NB4 (cell line): ENCODE measurements at regions not wholly inside any gene's neighbourhood (a gene's known extent, or its start where the extent isn't known, plus 50 kb on each side); places are given as distances from the start of the nearest gene placed in this dataset.

ENCODE experiments used
- MYC ChIP-seq: IDR thresholded peaks from 2 replicates; pipeline ENCODE4 v1.6.1; 2011; ENCODE audit warnings: low read depth, low read length
- POLR2A ChIP-seq: IDR thresholded peaks from 2 replicates; pipeline ENCODE4 v1.6.1; 2011; ENCODE audit warnings: mild to moderate bottlenecking; ENCODE audit not compliant: insufficient read length; ENCODE audit errors: extremely low read depth
- TF ChIP-seq, protein P1 (sequence below): IDR thresholded peaks from one replicate; pipeline ENCODE4 v1.5.1; 2012; ENCODE audit warnings: low read depth, low read length
- TF ChIP-seq, protein P2 (sequence below): IDR thresholded peaks from 2 replicates; pipeline ENCODE4 v1.6.1; 2011; ENCODE audit warnings: low read depth, low read length

DNA sequence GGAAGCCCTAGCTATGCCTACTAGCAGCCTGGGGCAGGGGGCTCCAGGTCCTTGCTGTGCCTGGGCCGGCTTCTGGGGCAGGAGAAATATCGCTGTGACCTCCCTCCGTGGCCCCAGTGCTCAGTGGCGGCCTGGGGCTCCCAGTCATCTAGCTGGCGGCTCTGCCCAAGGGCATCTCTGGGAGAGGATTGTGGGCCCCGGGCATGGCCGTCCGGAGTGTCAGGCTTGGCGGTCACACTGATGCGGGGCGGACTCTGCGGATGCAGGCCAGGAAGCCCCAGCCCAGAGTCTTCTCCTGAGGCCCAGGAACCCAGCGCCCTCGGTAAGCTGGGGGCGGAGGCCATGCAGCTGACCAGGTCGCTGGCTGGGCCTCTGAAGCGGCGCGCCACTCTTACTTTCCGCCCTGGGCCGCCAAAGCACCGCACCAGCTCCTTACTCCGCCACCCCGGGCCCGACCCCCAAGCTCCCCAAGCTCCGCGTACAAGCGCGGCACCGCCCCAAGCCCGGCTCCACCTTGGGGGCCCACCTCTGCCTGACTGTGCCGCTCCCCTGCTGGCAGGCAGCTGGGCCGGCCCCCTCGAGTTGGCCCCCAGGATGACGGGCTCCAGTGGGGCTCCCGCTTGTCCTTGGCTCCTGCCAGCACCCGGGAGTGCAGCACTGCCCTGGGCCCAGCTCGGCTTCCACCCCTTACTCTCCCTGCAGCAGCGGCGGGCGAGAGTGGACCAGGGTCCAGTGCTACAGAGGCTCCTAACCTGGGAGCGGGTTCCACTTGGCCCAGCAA, 720.0 kb downstream of the PCDH18 start:
- TF ChIP-seq, protein P1, sequence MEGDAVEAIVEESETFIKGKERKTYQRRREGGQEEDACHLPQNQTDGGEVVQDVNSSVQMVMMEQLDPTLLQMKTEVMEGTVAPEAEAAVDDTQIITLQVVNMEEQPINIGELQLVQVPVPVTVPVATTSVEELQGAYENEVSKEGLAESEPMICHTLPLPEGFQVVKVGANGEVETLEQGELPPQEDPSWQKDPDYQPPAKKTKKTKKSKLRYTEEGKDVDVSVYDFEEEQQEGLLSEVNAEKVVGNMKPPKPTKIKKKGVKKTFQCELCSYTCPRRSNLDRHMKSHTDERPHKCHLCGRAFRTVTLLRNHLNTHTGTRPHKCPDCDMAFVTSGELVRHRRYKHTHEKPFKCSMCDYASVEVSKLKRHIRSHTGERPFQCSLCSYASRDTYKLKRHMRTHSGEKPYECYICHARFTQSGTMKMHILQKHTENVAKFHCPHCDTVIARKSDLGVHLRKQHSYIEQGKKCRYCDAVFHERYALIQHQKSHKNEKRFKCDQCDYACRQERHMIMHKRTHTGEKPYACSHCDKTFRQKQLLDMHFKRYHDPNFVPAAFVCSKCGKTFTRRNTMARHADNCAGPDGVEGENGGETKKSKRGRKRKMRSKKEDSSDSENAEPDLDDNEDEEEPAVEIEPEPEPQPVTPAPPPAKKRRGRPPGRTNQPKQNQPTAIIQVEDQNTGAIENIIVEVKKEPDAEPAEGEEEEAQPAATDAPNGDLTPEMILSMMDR, result no peak
- TF ChIP-seq POLR2A, result no peak
- TF ChIP-seq, protein P2, sequence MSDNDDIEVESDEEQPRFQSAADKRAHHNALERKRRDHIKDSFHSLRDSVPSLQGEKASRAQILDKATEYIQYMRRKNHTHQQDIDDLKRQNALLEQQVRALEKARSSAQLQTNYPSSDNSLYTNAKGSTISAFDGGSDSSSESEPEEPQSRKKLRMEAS, result no peak
- TF ChIP-seq MYC, result no peak
